ENCODE measurements at regions not wholly inside any gene's neighbourhood (a gene's known extent, or its start where the extent isn't known, plus 50 kb on each side); places are given as distances from the start of the nearest gene placed in this dataset.
"Not testable (repeated sequence)": the region's sequence is repeated elsewhere in the genome, so short reads cannot be mapped to it uniquely, and the experiment has no call there.

DNA sequence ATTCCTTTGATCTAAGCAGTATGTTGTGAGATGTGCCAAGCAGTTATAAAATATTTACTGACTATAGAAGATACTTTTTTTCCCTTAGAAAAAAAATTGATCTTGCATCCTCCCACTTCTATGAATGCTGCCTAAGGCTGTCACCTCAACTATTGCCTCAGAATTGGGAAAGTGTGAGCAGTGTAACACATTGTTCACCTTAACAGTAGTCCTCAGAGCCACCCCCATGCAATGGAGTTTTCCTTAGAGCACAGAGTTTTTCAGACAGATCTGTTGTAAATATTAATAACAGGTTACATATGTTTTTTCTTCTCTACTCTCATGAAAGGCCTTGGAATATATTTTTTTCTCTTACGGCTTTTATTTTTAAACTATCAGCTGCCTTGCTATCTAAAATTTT is 607.3 kb downstream of the STK39 start:
- H3K4me1 ChIP-seq, result no peaks in the 10 kb centered on the region
- intact Hi-C loops (cut with DNase I), result no loop called here
- no peak for TF ChIP-seq CTCF (IDR thresholded peaks at IDR 0.05)
- TF ChIP-seq POLR2A (IDR thresholded peaks at IDR 0.05), result no peak
- H3K4me3 ChIP-seq, result no peak overlapping the region
- no peak for DNase-seq
- WGBS, 2 donors, result 86 to 91% methylated on average over 1 of the region's 1 CpG
- no peaks in the 10 kb centered on the region for H3K27me3 ChIP-seq
- no peaks in the 10 kb centered on the region for H3K9me3 ChIP-seq
- H3K27ac ChIP-seq, result no peak overlapping the region
- no peaks in the 10 kb centered on the region for H3K36me3 ChIP-seq

DNA sequence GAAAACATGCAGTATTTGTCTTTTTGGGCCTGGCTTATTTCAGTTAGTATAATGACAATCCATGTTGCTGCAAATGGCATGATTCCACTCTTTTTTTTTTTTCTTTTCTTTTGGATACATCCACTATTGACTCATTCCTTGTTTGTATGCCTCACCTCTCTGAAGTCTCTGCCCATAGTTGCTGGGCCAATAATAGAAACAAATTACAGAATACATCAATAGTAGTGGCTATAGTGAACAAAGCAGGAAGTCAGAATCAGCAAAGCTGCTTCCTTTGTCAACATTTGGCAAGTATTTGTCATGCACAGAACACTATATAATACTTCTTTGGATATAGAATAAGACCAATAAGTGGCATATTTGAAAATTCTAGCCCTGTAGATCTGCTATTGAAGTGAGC is 609.7 kb downstream of the STK39 start:
- H3K27me3 ChIP-seq, result no peaks in the 10 kb centered on the region
- no peaks in the 10 kb centered on the region for H3K9me3 ChIP-seq
- TF ChIP-seq POLR2A (IDR thresholded peaks at IDR 0.05), result no peak
- no peak for TF ChIP-seq CTCF (IDR thresholded peaks at IDR 0.05)
- H3K4me3 ChIP-seq, result no peak overlapping the region
- intact Hi-C loops (cut with DNase I), result no loop called here
- DNase-seq, result no peak
- H3K4me1 ChIP-seq, result no peaks in the 10 kb centered on the region
- H3K36me3 ChIP-seq, result no peaks in the 10 kb centered on the region
- no peak overlapping the region for H3K27ac ChIP-seq

DNA sequence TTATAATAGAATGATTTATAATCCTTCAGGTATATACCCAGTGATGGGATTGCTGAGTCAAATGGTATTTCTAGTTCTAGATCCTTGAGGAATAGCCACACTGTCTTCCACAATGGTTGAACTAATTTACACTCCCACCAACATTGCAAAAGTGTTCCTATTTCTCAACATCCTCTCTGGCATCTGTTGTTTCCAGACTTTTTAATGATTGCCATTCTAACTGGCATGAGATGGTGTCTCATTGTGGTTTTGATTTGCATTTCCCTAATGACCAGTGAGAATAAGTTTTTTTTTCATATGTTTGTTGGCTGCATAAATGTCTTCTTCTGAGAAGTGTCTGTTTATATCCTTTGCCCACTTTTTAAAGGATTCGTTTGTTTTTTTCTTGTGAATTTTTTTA is 615.1 kb downstream of the STK39 start:
- H3K9me3 ChIP-seq; intact Hi-C loops (cut with DNase I): not testable (repeated sequence)
- WGBS, 2 donors, result 67 to 70% methylated on average over 1 of the region's 1 CpG

DNA sequence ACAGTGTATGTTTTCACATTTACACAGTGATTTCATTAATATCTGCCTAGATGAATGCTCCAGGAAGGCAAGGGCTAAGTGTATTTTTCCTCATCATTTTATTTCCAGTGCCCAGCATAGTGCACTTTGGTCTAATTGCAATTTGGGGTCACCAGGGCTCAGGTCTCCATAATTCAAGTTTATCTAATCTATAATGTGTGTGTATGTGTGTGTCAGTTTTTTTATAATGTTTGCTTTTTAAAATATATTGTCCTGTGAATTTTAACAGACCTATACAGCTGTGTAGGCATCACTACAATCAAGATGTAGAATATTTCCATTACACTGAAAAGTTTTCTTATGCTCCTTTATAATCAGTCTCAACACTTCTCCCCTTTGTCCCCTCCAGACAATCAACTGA is 620.4 kb downstream of the STK39 start:
- Histone ChIP-seq H3K4me3 (no peak overlapping the region), H3K27me3 (no peaks in the 10 kb centered on the region), H3K9me3 (no peaks in the 10 kb centered on the region), H3K4me1 (no peaks in the 10 kb centered on the region), H3K27ac (no peak overlapping the region), H3K36me3 (no peaks in the 10 kb centered on the region)
- intact Hi-C loops (cut with DNase I), result no loop called here
- no peak for DNase-seq
- TF ChIP-seq CTCF (IDR thresholded peaks at IDR 0.05) (no peak), POLR2A (IDR thresholded peaks at IDR 0.05) (no peak)

More for the DNA sequence above, 615.1 kb downstream of the STK39 start:
- not testable (repeated sequence) for DNase-seq, H3K36me3 ChIP-seq, H3K4me3 ChIP-seq, H3K27ac ChIP-seq, H3K4me1 ChIP-seq, H3K27me3 ChIP-seq

GRCh38 chr2:167626301-167626700 is 621.1 kb downstream of the STK39 start:
- Histone ChIP-seq H3K4me3 (no peak overlapping the region), H3K27me3 (no peaks in the 10 kb centered on the region), H3K9me3 (no peaks in the 10 kb centered on the region), H3K36me3 (no peaks in the 10 kb centered on the region), H3K27ac (no peak overlapping the region), H3K4me1 (no peaks in the 10 kb centered on the region)
- WGBS, 2 donors, result 31 to 50% methylated on average over 1 of the region's 1 CpG
- intact Hi-C loops (cut with DNase I), result no loop called here
- no peak for TF ChIP-seq POLR2A (IDR thresholded peaks at IDR 0.05)
- DNase-seq, result no peak

GRCh38 chr2:167616997-167617396 is 630.4 kb downstream of the STK39 start:
- Histone ChIP-seq H3K4me3 (no peak overlapping the region), H3K27ac (no peak overlapping the region), H3K36me3 (no peaks in the 10 kb centered on the region), H3K4me1 (no peaks in the 10 kb centered on the region), H3K9me3 (no peaks in the 10 kb centered on the region), H3K27me3 (no peaks in the 10 kb centered on the region)
- intact Hi-C loops (cut with DNase I), result no loop called here
- DNase-seq, result no peak
- TF ChIP-seq POLR2A (IDR thresholded peaks at IDR 0.05) (no peak), CTCF (IDR thresholded peaks at IDR 0.05) (no peak)
